ENCODE measurements at regions not wholly inside any gene's neighbourhood (a gene's known extent, or its start where the extent isn't known, plus 50 kb on each side); places are given as distances from the start of the nearest gene placed in this dataset.

DNA sequence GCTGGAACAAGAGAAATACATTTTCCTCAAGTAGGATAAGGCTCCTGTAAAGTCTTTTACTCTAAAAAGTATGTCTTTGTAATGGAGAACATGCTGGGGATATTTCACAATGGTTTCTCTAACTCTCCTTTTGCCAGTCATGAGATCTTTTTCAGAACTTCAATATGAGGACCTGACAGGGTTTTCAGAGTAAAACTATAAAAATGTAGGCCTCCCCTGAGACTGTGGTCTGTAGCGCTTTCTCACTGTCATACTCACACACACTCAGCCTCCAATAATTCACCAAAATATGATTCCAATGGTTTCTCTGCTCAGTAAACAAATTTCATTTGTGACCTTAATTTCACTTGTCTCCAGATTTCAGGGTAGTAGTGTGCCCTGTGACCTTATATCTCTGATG, 440.1 kb upstream of the PTBP2 start:
- H3K27ac Mint-ChIP-seq = no peak overlapping the region
- CTCF ChIA-PET = no interaction called here
- DNase-seq = no peak
- H3K27me3 Mint-ChIP-seq = no peaks in the 10 kb centered on the region
- no peaks in the 10 kb centered on the region for H3K4me1 Mint-ChIP-seq
- H3K9me3 Mint-ChIP-seq = peaks cover 10% of the 10 kb centered on the region
- no peaks in the 10 kb centered on the region for H3K36me3 Mint-ChIP-seq (ENCODE audit: low read depth)
- POLR2A ChIA-PET = no interaction called here
- no peak overlapping the region for H3K4me3 Mint-ChIP-seq

DNA sequence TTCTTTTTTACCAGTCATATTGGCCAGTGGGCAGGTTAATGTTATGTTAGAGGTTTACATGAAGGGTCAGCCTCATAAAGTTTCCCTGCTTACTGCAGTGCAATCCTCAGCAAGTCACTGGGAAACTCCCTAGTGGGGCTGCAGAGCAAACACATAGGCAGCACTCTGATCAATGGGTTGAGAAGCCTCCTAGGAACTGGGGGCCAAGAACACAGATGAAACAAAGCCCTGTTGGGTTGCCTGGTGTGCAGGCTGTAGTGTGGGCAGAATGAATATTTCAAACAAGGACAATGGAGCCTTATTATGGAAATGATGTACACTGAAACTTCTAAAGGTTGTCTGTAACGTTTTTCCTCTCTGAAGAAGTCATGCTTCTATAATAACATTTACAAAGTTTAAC, 431.6 kb upstream of the PTBP2 start:
- no peaks in the 10 kb centered on the region for H3K36me3 Mint-ChIP-seq (ENCODE audit: low read depth)
- no peak overlapping the region for H3K4me3 Mint-ChIP-seq
- H3K4me1 Mint-ChIP-seq = no peaks in the 10 kb centered on the region
- no peak overlapping the region for H3K27ac Mint-ChIP-seq
- no peak for DNase-seq
- peaks cover 15% of the 10 kb centered on the region for H3K9me3 Mint-ChIP-seq
- no peaks in the 10 kb centered on the region for H3K27me3 Mint-ChIP-seq
- ChIA-PET POLR2A (no interaction called here), CTCF (no interaction called here)

DNA sequence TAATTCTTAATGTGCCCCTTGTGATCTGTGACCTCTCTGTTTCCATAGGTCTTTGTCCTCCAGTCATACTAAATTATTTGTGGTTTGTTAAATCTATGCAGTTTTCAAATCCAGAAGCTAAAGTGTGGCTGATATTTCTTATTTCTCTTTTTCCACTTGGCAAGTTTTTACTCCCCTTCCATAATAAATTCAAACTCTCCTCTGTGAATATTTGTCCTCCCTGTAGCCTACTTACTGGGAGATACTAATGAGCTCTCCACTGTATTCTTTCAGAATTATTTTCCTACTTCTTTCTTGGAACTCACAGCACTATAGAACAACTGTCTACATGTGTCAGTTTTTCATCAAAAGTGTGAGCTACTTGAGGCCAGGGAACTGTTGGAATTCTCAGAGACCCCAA, 430.8 kb upstream of the PTBP2 start:
- Mint-ChIP-seq H3K27me3 (no peaks in the 10 kb centered on the region), H3K4me3 (no peak overlapping the region), H3K27ac (no peak overlapping the region), H3K4me1 (no peaks in the 10 kb centered on the region), H3K9me3 (peaks cover 15% of the 10 kb centered on the region), H3K36me3 (ENCODE audit: low read depth) (no peaks in the 10 kb centered on the region)
- CTCF ChIA-PET = interaction anchor here (1.0 kb wide), 1 partner anchor 33 kb away, joined by 3 read pairs; no protein-coding TSS in a partner anchor
- no peak for DNase-seq
- POLR2A ChIA-PET = no interaction called here

DNA sequence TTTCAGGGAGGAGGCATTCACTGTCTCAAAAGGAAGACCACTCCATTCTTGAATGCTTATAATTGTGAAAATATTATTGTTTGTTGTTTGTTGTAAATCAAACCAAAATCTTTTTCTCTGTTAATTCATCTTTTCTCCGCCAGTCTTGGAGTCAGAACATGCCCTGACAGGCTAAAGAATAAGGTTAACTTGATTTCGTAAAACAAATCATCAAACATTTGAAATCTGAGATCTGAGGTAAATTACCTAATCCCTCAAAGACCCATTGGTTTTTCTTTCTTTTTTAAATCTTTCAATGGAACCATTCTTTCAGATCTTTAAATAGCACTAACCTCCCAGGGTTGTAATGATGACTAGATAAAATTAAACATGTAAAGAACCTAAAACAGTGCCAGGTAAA, 430.1 kb upstream of the PTBP2 start:
- H3K4me1 Mint-ChIP-seq = no peaks in the 10 kb centered on the region
- H3K27me3 Mint-ChIP-seq = no peaks in the 10 kb centered on the region
- H3K36me3 Mint-ChIP-seq (ENCODE audit: low read depth) = no peaks in the 10 kb centered on the region
- peaks cover 14% of the 10 kb centered on the region for H3K9me3 Mint-ChIP-seq
- no peak for DNase-seq
- H3K4me3 Mint-ChIP-seq = no peak overlapping the region
- no peak overlapping the region for H3K27ac Mint-ChIP-seq
- ChIA-PET POLR2A (no interaction called here), CTCF (interaction anchor here (1.0 kb wide), 1 partner anchor 33 kb away, joined by 3 read pairs; no protein-coding TSS in a partner anchor)

DNA sequence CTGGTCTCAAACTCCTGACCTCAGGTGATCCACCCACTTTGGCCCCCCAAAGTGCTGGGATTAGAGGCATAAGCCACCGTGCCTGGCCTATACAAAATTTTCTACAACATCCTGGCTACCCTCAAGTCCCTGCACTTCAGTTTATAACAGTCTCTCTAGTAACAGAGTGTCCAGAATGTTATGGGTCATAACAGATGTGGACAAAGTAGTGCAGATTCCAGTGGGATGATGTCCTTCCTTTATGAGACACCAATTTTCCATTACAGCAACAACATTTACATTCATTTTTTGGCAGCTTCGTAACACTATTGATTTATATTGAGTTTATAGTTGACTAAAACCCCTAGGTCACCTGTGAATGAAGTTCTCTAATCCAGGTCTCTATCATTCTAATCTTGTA, 429.4 kb upstream of the PTBP2 start:
- DNase-seq = no peak
- no peaks in the 10 kb centered on the region for H3K27me3 Mint-ChIP-seq
- H3K9me3 Mint-ChIP-seq = peaks cover 9% of the 10 kb centered on the region
- H3K36me3 Mint-ChIP-seq (ENCODE audit: low read depth) = no peaks in the 10 kb centered on the region
- H3K27ac Mint-ChIP-seq = no peak overlapping the region
- POLR2A ChIA-PET = no interaction called here
- no peaks in the 10 kb centered on the region for H3K4me1 Mint-ChIP-seq
- CTCF ChIA-PET = no interaction called here
- no peak overlapping the region for H3K4me3 Mint-ChIP-seq

DNA sequence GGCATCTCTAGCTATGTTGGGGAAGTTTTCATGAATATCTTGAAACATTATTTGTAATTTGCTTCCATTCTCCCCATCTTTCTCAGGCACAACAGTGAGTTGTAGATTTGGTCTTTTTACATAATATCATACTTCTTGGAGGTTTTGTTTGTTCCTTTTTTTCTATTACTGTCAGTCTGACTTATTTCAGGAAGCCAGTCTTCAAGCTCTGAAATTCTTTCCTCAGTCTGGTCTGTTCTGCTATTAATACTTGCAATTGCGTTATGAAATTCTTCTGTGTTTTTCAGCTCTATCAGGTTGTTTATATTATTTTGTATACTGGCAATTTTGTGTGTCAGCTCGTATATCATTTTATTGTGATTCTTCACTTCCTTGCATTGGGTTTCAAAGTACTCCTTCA, 424.6 kb upstream of the PTBP2 start:
- H3K4me3 Mint-ChIP-seq = no peak overlapping the region
- H3K27me3 Mint-ChIP-seq = no peaks in the 10 kb centered on the region
- no peaks in the 10 kb centered on the region for H3K9me3 Mint-ChIP-seq
- ChIA-PET POLR2A (no interaction called here), CTCF (interaction anchor here (0.8 kb wide), 1 partner anchor 19 kb away, joined by 3 read pairs; no protein-coding TSS in a partner anchor)
- no peaks in the 10 kb centered on the region for H3K4me1 Mint-ChIP-seq
- DNase-seq = no peak
- no peaks in the 10 kb centered on the region for H3K36me3 Mint-ChIP-seq (ENCODE audit: low read depth)
- no peak overlapping the region for H3K27ac Mint-ChIP-seq

DNA sequence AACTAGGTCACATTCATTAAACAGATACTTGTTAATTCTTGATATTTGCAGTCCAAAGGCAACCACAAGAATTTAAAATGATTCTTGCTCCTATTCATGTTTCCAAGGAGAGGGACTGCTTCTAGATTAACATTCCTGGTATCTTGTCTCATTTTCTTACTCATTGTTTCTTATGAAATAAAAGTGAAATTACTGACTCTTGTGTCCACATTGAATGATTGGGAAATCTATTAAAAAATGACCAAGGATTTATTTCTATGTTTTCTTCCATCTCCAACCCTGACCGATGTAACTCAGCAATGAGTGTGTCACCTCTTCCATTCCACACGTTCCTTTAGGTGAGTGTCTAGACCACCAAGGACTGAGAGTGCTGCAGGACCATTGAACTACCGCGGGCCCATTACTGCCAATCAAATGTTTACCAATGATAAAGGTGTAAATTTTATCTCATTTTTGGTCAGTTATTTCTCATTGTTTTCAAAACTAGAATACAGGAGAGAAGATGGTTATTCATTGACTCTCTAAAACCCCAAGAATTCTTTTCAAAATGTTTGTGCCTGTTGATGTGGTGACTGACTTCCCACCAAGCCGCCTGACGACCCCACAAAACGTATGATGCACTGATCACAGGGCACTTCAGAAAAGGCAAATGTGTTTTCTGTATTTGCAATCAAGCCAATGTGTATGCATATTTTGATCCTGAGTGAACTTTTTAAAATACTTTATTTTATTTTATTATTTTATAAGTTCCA, 414.6 kb upstream of the PTBP2 start:
- no peaks in the 10 kb centered on the region for H3K27me3 Mint-ChIP-seq
- no peak overlapping the region for H3K4me3 Mint-ChIP-seq
- no peak overlapping the region for H3K27ac Mint-ChIP-seq
- H3K4me1 Mint-ChIP-seq = no peaks in the 10 kb centered on the region
- ChIA-PET POLR2A (no interaction called here), CTCF (no interaction called here)
- no peaks in the 10 kb centered on the region for H3K36me3 Mint-ChIP-seq (ENCODE audit: low read depth)
- H3K9me3 Mint-ChIP-seq = no peaks in the 10 kb centered on the region
- DNase-seq = no peak

DNA sequence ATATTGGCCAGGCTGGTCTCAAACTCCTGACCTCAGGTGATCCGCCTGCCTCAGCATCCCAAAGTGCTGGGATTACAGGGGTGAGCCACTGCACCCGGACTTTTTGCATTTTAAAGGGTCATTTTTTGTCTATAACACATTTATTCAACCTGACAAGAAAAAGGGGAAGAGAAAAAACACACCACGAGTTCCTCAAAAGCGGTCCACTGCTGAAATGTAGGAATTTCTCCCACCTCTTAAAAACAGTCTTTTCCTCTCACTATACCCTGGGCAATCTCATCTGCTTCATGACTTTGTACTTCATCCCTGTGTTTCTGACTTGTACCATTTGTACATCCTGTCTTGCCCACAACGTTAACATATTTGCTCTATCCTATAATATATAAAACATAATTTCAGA, 413.3 kb upstream of the PTBP2 start:
- no peak for DNase-seq
- no peak overlapping the region for H3K27ac Mint-ChIP-seq
- H3K36me3 Mint-ChIP-seq (ENCODE audit: low read depth) = no peaks in the 10 kb centered on the region
- no peak overlapping the region for H3K4me3 Mint-ChIP-seq
- H3K4me1 Mint-ChIP-seq = no peaks in the 10 kb centered on the region
- no peaks in the 10 kb centered on the region for H3K27me3 Mint-ChIP-seq
- CTCF ChIA-PET = no interaction called here
- no peaks in the 10 kb centered on the region for H3K9me3 Mint-ChIP-seq
- POLR2A ChIA-PET = no interaction called here

DNA sequence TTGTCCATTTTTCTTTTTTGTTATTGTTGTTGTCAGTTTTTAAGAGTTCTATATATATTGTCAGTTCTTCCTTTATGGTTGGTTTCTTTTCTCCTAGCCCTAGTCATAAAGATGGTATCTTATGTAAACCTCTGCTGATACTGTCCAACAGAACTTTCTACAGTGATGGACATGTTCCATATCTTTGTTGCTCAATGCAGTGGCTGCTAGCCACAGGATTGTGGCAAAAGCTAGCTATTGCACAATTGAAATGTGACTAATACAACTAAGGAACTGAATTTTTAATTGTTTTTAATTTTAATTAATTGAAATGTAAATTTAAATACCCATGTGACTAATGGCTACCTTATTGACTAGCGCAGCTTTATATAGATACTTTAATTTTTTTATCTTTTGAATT, 411.8 kb upstream of the PTBP2 start:
- H3K27ac Mint-ChIP-seq = no peak overlapping the region
- no peak overlapping the region for H3K4me3 Mint-ChIP-seq
- DNase-seq = no peak
- H3K27me3 Mint-ChIP-seq = no peaks in the 10 kb centered on the region
- H3K36me3 Mint-ChIP-seq (ENCODE audit: low read depth) = no peaks in the 10 kb centered on the region
- ChIA-PET POLR2A (no interaction called here), CTCF (no interaction called here)
- no peaks in the 10 kb centered on the region for H3K4me1 Mint-ChIP-seq
- H3K9me3 Mint-ChIP-seq = no peaks in the 10 kb centered on the region

DNA sequence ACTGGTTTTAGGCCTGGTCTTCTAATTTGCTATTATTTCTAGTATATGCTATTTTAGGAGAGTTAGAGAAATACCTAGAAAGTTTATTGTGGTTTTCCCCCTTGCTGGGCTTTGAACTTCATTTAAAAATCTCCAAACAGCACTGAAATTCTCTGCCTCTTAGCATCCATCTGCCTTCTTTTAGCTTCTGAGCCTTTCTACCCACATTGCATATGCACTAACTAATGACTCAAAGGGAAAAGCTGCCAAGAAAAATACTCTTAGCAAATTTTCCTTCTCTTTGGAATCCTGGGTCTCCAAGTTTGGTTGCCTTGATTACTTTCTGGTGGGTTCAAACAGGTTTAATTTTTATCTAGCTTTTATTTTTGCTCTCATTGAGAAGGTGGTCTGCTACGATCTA, 408.4 kb upstream of the PTBP2 start:
- CTCF ChIA-PET = no interaction called here

DNA sequence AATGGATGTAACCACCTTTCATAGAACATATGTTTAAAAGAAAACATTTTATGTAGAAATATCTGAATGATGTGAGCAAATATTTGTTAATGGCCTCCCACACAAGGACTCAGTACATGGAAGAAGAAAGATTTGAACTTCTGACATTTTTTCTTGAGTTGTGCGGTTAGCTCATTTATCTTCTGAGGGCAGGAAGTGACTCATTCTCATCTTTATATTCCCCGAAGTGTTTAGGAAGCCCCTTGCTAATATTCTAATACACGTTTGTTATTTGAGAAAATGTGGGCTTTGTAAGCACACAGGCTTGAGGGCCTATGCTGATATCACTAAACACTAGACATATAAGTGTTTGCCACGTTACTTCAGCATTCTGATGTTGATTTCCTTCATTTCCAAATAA, 392.5 kb upstream of the PTBP2 start:
- Mint-ChIP-seq H3K36me3 (ENCODE audit: low read depth) (no peaks in the 10 kb centered on the region), H3K27me3 (no peaks in the 10 kb centered on the region), H3K4me3 (no peak overlapping the region), H3K9me3 (peaks cover 2% of the 10 kb centered on the region), H3K4me1 (no peaks in the 10 kb centered on the region), H3K27ac (no peak overlapping the region)
- ChIA-PET CTCF (no interaction called here), POLR2A (no interaction called here)
- no peak for DNase-seq

More for the DNA sequence above, 408.4 kb upstream of the PTBP2 start:
- no peaks in the 10 kb centered on the region for H3K27me3 Mint-ChIP-seq
- DNase-seq = no peak
- H3K4me3 Mint-ChIP-seq = no peak overlapping the region
- H3K27ac Mint-ChIP-seq = no peak overlapping the region
- H3K9me3 Mint-ChIP-seq = peaks cover 4% of the 10 kb centered on the region
- no peaks in the 10 kb centered on the region for H3K36me3 Mint-ChIP-seq (ENCODE audit: low read depth)
- no peaks in the 10 kb centered on the region for H3K4me1 Mint-ChIP-seq
- POLR2A ChIA-PET = no interaction called here

DNA sequence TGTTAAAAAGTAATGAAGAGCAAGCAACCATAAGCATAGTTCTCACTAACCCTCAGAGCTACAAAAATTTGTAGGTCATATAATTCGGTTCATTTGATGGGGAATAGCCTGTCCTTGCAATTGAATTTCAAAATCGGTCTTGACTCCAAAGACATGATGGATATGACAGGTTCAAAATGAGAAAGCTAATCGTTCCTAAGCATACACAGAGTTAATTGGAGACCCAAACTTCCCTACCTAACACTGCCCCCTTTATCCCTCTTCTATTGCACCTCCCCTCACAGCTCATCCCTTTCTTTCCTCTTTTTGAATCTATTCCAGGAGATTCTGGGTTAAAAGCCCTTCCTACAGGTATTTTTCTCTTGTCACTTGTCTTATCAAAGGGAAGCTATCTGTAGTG, 390.0 kb upstream of the PTBP2 start:
- Mint-ChIP-seq H3K27me3 (no peaks in the 10 kb centered on the region), H3K27ac (no peak overlapping the region), H3K4me1 (no peaks in the 10 kb centered on the region), H3K9me3 (peaks cover 2% of the 10 kb centered on the region), H3K36me3 (ENCODE audit: low read depth) (no peaks in the 10 kb centered on the region), H3K4me3 (no peak overlapping the region)
- CTCF ChIA-PET = interaction anchor here (0.6 kb wide), 1 partner anchor 38 kb away, joined by 3 read pairs; no protein-coding TSS in a partner anchor
- POLR2A ChIA-PET = no interaction called here
- DNase-seq = no peak

DNA sequence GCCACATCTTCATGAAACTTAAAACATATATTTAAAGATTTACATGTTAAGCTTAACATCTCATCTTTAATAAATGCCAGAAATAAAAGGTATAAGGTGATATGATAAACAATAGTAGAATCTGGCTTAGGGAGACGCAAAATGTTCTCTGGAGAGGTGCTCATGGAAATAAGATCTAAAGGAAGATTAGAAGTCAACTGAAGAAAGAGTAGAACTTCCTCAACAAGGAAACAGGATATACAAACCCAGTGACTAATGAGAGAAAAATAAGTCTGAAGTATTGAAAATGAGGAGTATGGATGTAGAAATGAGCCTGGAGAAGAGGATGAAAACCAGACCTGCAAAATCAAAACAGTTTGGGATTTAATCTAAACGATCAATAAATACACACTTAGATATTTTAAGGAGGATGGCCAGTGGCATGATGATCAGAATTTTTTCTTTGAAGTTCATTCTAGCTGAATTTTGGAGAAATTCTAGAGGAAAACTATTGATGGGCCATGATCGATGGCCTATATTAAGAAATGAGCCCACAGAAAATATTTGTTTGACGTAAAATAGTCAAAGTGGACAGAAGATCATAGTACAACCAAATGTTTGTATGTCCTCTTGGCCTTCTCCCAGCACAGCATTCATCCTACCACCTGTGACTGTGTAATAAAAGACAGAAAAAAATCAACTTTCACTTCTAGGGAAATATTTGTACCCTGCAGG, 387.9 kb upstream of the PTBP2 start:
- DNase-seq = no peak
- POLR2A ChIA-PET = no interaction called here
- peaks cover 3% of the 10 kb centered on the region for H3K9me3 Mint-ChIP-seq
- CTCF ChIA-PET = no interaction called here
- H3K4me1 Mint-ChIP-seq = no peaks in the 10 kb centered on the region
- H3K36me3 Mint-ChIP-seq (ENCODE audit: low read depth) = no peaks in the 10 kb centered on the region
- no peak overlapping the region for H3K4me3 Mint-ChIP-seq
- no peaks in the 10 kb centered on the region for H3K27me3 Mint-ChIP-seq
- H3K27ac Mint-ChIP-seq = no peak overlapping the region

DNA sequence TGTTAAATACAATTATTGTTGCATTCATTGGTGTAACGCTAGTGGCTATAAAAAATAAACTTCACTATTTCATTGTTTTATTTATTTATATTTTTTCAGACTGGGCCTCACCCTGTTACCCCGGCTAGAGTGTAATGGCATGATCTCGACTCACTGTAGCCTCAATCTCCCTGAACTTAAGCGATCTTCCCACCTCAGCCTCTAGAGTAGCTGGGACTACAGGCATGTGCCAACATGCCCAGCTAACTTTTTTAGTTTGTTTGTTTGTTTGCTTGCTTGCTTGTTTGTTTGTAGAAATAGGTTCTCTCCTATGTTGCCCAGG, 387.4 kb upstream of the PTBP2 start:
- CTCF ChIA-PET = no interaction called here

More for the DNA sequence above, 387.4 kb upstream of the PTBP2 start:
- Mint-ChIP-seq H3K27ac (no peak overlapping the region), H3K9me3 (peaks cover 2% of the 10 kb centered on the region), H3K27me3 (no peaks in the 10 kb centered on the region), H3K4me1 (no peaks in the 10 kb centered on the region), H3K36me3 (ENCODE audit: low read depth) (no peaks in the 10 kb centered on the region), H3K4me3 (no peak overlapping the region)
- DNase-seq = no peak
- POLR2A ChIA-PET = no interaction called here

Data from activated CD4-positive, alpha-beta T cell treated with anti-CD3 and anti-CD28 coated beads, Interleukin-2, amount 10 ng/mL, durations not matched to agents 7 days and 5 days (primary cell).